ENCODE measurements at regions not wholly inside any gene's neighbourhood (a gene's known extent, or its start where the extent isn't known, plus 50 kb on each side); places are given as distances from the start of the nearest gene placed in this dataset.

GRCh38 chr3:177811835-177812234 is 614.6 kb upstream of the TBL1XR1 start:
- intact Hi-C loops (cut with DNase I; ENCODE audit: low total_unique reads): no loop called here
- 76 to 89% (median 87%) methylated on average over 1 of the region's 1 CpG for WGBS, 5 donors

GRCh38 chr3:177812492-177812891 is 615.2 kb upstream of the TBL1XR1 start:
- Histone ChIP-seq H3K4me3 (no peak overlapping the region), H3K36me3 (no peaks in the 10 kb centered on the region), H3K9me3 (no peaks in the 10 kb centered on the region), H3K27me3 (replicated peaks in 1 of 7) (no peaks in the 10 kb centered on the region), H3K4me1 (peaks cover 8 to 20% (median 13%) of the 10 kb centered on the region in 6 donors), H3K27ac (no peak overlapping the region)
- WGBS, 5 donors: 91 to 96% (median 95%) methylated on average over 5 of the region's 5 CpGs
- intact Hi-C loops (cut with DNase I; ENCODE audit: low total_unique reads): no loop called here
- TF ChIP-seq POLR2AphosphoS5 (IDR thresholded peaks at IDR 0.05) (no peak), POLR2A (IDR thresholded peaks at IDR 0.05) (no peak), CTCF (IDR thresholded peaks at IDR 0.05 in 8 of 11, conservative IDR thresholded peaks at IDR 0.05 in 3 of 11) (no peak)
- no peak for DNase-seq

More at GRCh38 chr3:177811835-177812234, 614.6 kb upstream of the TBL1XR1 start:
- H3K9me3 ChIP-seq: no peaks in the 10 kb centered on the region
- no peak for DNase-seq
- TF ChIP-seq CTCF (IDR thresholded peaks at IDR 0.05 in 8 of 11, conservative IDR thresholded peaks at IDR 0.05 in 3 of 11) (no peak), POLR2A (IDR thresholded peaks at IDR 0.05) (no peak), POLR2AphosphoS5 (IDR thresholded peaks at IDR 0.05) (no peak)
- H3K4me1 ChIP-seq: peaks cover 8 to 20% (median 13%) of the 10 kb centered on the region in 6 donors
- no peak overlapping the region for H3K4me3 ChIP-seq
- H3K27ac ChIP-seq: no peak overlapping the region
- H3K36me3 ChIP-seq: no peaks in the 10 kb centered on the region
- H3K27me3 ChIP-seq (replicated peaks in 1 of 7): no peaks in the 10 kb centered on the region

- Histone ChIP-seq H3K36me3 (no peaks in the 10 kb centered on the region), H3K27ac (no peak overlapping the region), H3K4me1 (peaks cover 8 to 20% (median 13%) of the 10 kb centered on the region in 6 donors), H3K27me3 (replicated peaks in 1 of 7) (no peaks in the 10 kb centered on the region), H3K4me3 (no peak overlapping the region), H3K9me3 (no peaks in the 10 kb centered on the region)
- intact Hi-C loops (cut with DNase I; ENCODE audit: low total_unique reads): no loop called here
- no peak for TF ChIP-seq CTCF (IDR thresholded peaks at IDR 0.05 in 8 of 11, conservative IDR thresholded peaks at IDR 0.05 in 3 of 11)
- no peak for TF ChIP-seq POLR2AphosphoS5 (IDR thresholded peaks at IDR 0.05)
- no peak for TF ChIP-seq POLR2A (IDR thresholded peaks at IDR 0.05)
- WGBS, 5 donors: 64 to 76% (median 71%) methylated on average over 3 of the region's 3 CpGs
- no peak for DNase-seq
Observed at GRCh38 chr3:177813322-177813721, 616.0 kb upstream of the TBL1XR1 start.

GRCh38 chr3:177816667-177817208 is 619.5 kb upstream of the TBL1XR1 start:
- H3K27me3 ChIP-seq (replicated peaks in 1 of 7): no peaks in the 10 kb centered on the region
- WGBS, 5 donors: 63 to 75% (median 72%) methylated on average over 6 of the region's 6 CpGs
- H3K36me3 ChIP-seq: no peaks in the 10 kb centered on the region
- intact Hi-C loops (cut with DNase I; ENCODE audit: low total_unique reads): no loop called here
- H3K27ac ChIP-seq: peak overlapping the region in 4 of 8 donors; percentile 0 to 38 (median 30)
- DNase-seq: no peak
- no peak overlapping the region for H3K4me3 ChIP-seq
- TF ChIP-seq POLR2AphosphoS5 (IDR thresholded peaks at IDR 0.05) (no peak), CTCF (IDR thresholded peaks at IDR 0.05 in 8 of 11, conservative IDR thresholded peaks at IDR 0.05 in 3 of 11) (no peak), POLR2A (IDR thresholded peaks at IDR 0.05) (no peak)
- H3K9me3 ChIP-seq: no peaks in the 10 kb centered on the region
- H3K4me1 ChIP-seq: peaks cover 0 to 20% (median 16%) of the 10 kb centered on the region in 6 donors

Measured in spleen (tissue), 11 donors.